ENCODE measurements at regions not wholly inside any gene's neighbourhood (a gene's known extent, or its start where the extent isn't known, plus 50 kb on each side); places are given as distances from the start of the nearest gene placed in this dataset.
A peak's percentile ranks its signal among the peaks of the same experiment; 100 is the strongest.

DNA sequence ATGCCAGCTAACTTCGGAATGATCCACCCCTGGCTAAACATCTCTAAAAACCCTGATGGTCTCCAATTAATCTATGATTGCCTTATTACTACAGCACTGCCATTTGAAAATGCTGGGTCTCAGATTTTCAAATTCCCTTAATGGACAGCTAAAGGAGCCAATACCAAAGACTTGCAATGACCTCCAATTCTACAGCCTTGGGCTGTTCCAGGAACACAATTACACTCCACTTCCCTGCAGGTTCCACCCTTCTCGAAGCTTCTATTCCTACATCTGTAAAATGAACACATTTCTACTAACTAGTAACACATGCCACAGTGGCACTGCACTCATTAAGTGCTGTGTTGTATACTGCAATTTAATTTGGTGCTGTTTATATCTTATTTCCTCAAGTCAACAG, 85.7 kb upstream of the AK4 start:
- TF ChIP-seq, protein P1, sequence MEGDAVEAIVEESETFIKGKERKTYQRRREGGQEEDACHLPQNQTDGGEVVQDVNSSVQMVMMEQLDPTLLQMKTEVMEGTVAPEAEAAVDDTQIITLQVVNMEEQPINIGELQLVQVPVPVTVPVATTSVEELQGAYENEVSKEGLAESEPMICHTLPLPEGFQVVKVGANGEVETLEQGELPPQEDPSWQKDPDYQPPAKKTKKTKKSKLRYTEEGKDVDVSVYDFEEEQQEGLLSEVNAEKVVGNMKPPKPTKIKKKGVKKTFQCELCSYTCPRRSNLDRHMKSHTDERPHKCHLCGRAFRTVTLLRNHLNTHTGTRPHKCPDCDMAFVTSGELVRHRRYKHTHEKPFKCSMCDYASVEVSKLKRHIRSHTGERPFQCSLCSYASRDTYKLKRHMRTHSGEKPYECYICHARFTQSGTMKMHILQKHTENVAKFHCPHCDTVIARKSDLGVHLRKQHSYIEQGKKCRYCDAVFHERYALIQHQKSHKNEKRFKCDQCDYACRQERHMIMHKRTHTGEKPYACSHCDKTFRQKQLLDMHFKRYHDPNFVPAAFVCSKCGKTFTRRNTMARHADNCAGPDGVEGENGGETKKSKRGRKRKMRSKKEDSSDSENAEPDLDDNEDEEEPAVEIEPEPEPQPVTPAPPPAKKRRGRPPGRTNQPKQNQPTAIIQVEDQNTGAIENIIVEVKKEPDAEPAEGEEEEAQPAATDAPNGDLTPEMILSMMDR (conservative IDR thresholded peaks at IDR 0.05; ENCODE audit: low read depth, low read length), result no peak
- no peak overlapping the region for H3K9ac ChIP-seq
- H3K79me2 ChIP-seq (ENCODE audit: insufficient read depth, low read depth), result no peaks in the 10 kb centered on the region

DNA sequence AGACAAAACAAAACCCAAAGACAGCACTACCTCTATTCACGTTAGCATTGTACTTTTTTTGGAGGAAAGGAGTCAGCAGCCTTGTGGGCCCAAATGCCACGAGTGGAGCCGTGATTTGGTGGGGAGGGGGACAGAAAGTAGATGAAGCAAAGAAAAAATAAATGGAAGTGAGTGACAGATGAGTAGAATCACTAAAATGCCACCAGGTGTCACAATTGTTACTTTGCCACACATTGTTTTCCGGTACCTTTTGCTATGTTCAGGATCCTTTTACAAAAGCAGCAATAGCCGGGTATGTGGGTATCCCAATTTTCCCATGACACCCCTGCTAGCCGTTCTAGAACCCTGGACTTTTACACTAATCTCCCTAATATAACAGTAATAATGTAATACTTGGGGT, 85.0 kb upstream of the AK4 start:
- Histone ChIP-seq H3K4me3 (IDR thresholded peaks at IDR 0.05; ENCODE audit: insufficient read depth, low read depth, low read length) (no peak overlapping the region), H3K4me2 (no peak overlapping the region), H3K27me3 (ENCODE audit: insufficient read depth, low read depth) (no peaks in the 10 kb centered on the region), H3K4me1 (ENCODE audit: low read depth, poor library complexity, severe bottlenecking) (no peaks in the 10 kb centered on the region), H3K36me3 (ENCODE audit: insufficient read depth) (no peaks in the 10 kb centered on the region), H3K79me2 (ENCODE audit: insufficient read depth, low read depth) (no peaks in the 10 kb centered on the region), H2AFZ (ENCODE audit: low read depth) (no peak overlapping the region), H3K27ac (no peak overlapping the region), H3K9ac (no peak overlapping the region), H4K20me1 (ENCODE audit: insufficient read depth) (no peaks in the 10 kb centered on the region)
- TF ChIP-seq, protein P1 (conservative IDR thresholded peaks at IDR 0.05; ENCODE audit: low read depth, low read length), result peak; percentile 32

More for the DNA sequence above, 85.7 kb upstream of the AK4 start:
- Histone ChIP-seq H3K4me1 (ENCODE audit: low read depth, poor library complexity, severe bottlenecking) (no peaks in the 10 kb centered on the region), H2AFZ (ENCODE audit: low read depth) (no peak overlapping the region), H3K27me3 (ENCODE audit: insufficient read depth, low read depth) (no peaks in the 10 kb centered on the region), H4K20me1 (ENCODE audit: insufficient read depth) (no peaks in the 10 kb centered on the region), H3K27ac (no peak overlapping the region), H3K4me2 (no peak overlapping the region), H3K36me3 (ENCODE audit: insufficient read depth) (no peaks in the 10 kb centered on the region), H3K4me3 (IDR thresholded peaks at IDR 0.05; ENCODE audit: insufficient read depth, low read depth, low read length) (no peak overlapping the region)

DNA sequence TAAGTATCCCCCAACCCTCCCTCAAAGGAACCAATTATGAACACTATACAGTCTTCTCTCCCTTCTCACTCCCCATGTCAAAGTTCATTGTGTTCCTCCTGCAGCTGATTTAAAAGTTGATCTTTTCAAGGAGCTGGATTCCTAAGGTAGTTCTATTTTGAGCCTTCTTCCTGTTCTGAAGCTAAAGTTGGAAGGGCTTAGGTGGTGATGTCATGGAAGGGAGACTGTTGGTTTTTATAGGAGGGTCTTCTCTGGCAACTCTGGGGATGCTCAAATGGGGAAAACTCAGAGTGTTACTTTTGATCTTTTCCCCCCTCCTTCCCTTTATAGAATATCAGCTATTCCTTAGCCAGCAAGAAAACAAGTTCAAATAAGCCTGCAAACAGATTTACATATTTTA, 83.0 kb upstream of the AK4 start:
- no peak overlapping the region for H3K9ac ChIP-seq
- no peaks in the 10 kb centered on the region for H3K27me3 ChIP-seq (ENCODE audit: insufficient read depth, low read depth)
- TF ChIP-seq, protein P1 (conservative IDR thresholded peaks at IDR 0.05; ENCODE audit: low read depth, low read length), result no peak
- no peaks in the 10 kb centered on the region for H3K79me2 ChIP-seq (ENCODE audit: insufficient read depth, low read depth)
- no peaks in the 10 kb centered on the region for H3K4me1 ChIP-seq (ENCODE audit: low read depth, poor library complexity, severe bottlenecking)
- H2AFZ ChIP-seq (ENCODE audit: low read depth), result no peak overlapping the region
- H3K36me3 ChIP-seq (ENCODE audit: insufficient read depth), result no peaks in the 10 kb centered on the region
- H3K27ac ChIP-seq, result no peak overlapping the region
- no peak overlapping the region for H3K4me3 ChIP-seq (IDR thresholded peaks at IDR 0.05; ENCODE audit: insufficient read depth, low read depth, low read length)
- no peaks in the 10 kb centered on the region for H4K20me1 ChIP-seq (ENCODE audit: insufficient read depth)
- no peak overlapping the region for H3K4me2 ChIP-seq

DNA sequence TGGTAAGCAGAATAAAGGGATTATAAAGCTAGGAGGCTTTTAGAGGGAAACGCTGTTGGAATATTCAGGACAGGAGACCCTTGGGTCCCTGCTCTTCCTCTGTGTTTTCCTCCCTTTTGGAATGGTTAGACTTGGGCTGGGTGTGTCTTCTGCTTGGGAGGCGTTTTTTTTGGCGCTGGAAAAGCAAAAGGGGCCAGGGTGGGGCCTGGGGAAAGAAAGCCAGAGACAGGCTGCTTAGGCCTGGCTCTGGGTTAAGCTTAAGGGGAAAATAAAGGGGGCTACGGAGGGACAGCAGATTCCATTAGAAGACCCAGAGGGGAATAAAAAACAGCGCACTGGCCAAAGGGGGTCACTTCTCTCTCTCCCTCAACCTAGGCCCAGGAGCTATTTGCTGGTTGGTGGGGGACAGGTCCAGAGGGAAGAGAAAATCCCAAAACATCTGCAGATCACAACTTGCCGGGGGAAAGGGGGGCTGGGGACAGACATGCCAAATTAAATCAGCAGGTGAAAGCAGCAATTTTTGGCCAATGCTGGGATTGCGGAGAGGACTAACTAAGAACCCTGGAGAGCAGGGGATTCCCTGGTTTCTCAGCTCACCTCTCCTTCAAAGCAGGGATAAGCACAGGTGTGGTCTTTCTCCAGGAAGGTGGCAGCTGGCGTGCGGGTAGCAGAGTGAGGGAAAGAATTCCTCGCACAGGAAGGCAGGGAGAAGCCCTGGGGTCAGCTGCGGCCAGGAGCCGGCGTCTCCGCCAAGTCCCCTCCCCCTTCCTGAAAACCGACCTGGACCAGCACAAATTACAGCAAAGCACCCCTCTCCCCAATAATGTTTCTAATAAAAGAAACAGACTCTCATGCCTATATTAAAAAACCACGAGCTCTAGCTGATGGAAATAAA, 82.2 kb upstream of the AK4 start:
- Histone ChIP-seq H3K4me2 (peak overlapping the region; percentile 93), H4K20me1 (ENCODE audit: insufficient read depth) (no peaks in the 10 kb centered on the region), H3K79me2 (ENCODE audit: insufficient read depth, low read depth) (no peaks in the 10 kb centered on the region), H3K4me3 (IDR thresholded peaks at IDR 0.05; ENCODE audit: insufficient read depth, low read depth, low read length) (no peak overlapping the region), H3K4me1 (ENCODE audit: low read depth, poor library complexity, severe bottlenecking) (no peaks in the 10 kb centered on the region), H3K27me3 (ENCODE audit: insufficient read depth, low read depth) (no peaks in the 10 kb centered on the region), H3K36me3 (ENCODE audit: insufficient read depth) (no peaks in the 10 kb centered on the region), H3K9ac (peak overlapping the region; percentile 83; the same call in 1 of the 2 replicates), H3K27ac (no peak overlapping the region), H2AFZ (ENCODE audit: low read depth) (peak overlapping the region; percentile 97)
- TF ChIP-seq, protein P1 (conservative IDR thresholded peaks at IDR 0.05; ENCODE audit: low read depth, low read length), result no peak
